PC-3 (cell line): ENCODE measurements at regions not wholly inside any gene's neighbourhood (a gene's known extent, or its start where the extent isn't known, plus 50 kb on each side); places are given as distances from the start of the nearest gene placed in this dataset.

Experiments
- CTCF ChIP-seq: fragments of 300-600 bp; sonication (generic); conservative IDR thresholded peaks from 2 replicates; pipeline ENCODE4 v1.5.1; 2017; ENCODE audit warnings: antibody characterized with exemption, low read depth, mild to moderate bottlenecking, low read length
- EZH2 ChIP-seq: fragments of 300-600 bp; sonication (generic); IDR thresholded peaks from one replicate; pipeline ENCODE4 v1.6.1; 2017; ENCODE audit warnings: antibody characterized with exemption, mild to moderate bottlenecking, low read length; ENCODE audit not compliant: unreplicated experiment

- no peak for TF ChIP-seq CTCF
- no peak for TF ChIP-seq EZH2
Observed at GRCh38 chr5:75961818-75962217, 121.4 kb upstream of the SV2C start.
